GM18907 (cell line): ENCODE measurements at regions not wholly inside any gene's neighbourhood (a gene's known extent, or its start where the extent isn't known, plus 50 kb on each side); places are given as distances from the start of the nearest gene placed in this dataset.

Source experiments
- ATAC-seq: cut with Tn5 transposase; IDR thresholded peaks from one replicate; pipeline ENCODE4 v1.9.1; 2021; ENCODE audit warnings: mild to moderate bottlenecking, moderate library complexity; ENCODE audit not compliant: unreplicated experiment

DNA sequence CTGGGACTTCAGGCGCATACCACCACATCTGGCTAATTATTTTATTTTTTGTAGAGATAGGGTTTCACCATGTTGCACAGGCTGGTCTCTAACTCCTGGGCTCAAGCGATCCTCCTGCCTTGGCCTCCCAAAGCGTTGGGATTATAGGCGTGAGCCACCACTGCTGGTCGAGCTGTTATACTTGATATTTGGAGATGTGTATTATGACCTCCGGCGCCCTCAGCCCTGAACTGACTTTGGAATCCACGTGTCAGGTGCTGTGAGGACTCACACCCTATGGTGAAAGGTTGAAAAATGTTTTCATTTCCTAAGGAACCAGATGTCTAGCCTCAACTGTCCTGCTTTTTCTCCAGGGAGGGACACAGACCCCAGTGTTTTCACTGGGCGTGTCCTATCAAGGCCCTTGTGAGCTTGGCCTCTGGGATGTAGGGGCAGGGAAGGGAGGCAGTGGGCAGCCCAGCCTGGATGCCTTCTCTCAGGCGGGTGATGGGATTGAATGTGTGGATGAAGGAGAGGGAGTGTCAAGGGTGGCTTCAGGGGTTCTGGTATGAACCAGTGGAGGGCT, 56.4 kb upstream of the HAAO start:
- no peak for ATAC-seq

DNA sequence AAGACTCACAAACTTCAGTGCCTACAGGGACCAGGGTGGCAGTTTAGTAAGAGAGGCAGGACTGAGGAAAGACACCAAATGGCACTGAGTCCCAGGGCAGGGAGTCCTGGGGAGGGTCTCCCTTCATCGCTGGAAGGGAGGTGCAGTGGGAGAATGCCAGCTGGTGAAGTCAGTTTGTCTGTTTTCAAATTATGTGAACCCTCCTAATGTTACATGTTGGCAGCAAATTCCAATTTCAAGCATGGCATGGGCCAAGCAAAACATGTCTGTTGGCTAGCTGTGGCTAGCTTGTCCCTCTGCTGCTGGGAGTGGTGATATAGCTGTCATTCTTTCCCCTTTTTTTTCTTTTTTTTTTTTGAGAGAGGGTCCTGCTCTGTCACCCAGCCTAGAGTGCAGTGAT, 55.9 kb upstream of the HAAO start:
- no peak for ATAC-seq

DNA sequence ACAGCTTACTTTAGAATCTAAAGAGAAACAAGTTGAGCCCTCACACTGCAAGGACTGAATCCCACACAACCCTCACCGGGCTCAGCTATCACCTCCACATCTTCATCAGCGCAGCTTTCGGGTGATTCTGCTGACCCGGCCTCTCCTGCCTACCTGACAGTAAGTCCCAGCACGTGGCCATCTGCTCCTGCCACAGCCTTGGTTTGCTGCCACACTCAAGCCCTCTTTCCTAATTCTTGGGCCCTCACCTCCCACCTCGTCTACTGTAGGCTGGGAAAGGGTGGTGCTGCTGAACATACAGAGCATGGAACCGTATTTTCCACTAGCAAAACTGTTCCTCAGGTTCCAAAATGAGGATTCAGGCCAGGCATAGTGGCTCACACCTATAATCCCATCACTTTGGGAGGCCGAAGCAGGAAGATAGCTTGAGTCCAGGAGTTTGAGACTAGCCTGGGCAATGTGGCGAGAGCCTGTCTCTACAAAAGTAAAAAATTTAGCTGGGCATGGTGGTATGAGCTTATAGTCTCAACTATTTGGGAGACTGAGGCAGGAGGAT, 55.3 kb upstream of the HAAO start:
- ATAC-seq, result no peak

DNA sequence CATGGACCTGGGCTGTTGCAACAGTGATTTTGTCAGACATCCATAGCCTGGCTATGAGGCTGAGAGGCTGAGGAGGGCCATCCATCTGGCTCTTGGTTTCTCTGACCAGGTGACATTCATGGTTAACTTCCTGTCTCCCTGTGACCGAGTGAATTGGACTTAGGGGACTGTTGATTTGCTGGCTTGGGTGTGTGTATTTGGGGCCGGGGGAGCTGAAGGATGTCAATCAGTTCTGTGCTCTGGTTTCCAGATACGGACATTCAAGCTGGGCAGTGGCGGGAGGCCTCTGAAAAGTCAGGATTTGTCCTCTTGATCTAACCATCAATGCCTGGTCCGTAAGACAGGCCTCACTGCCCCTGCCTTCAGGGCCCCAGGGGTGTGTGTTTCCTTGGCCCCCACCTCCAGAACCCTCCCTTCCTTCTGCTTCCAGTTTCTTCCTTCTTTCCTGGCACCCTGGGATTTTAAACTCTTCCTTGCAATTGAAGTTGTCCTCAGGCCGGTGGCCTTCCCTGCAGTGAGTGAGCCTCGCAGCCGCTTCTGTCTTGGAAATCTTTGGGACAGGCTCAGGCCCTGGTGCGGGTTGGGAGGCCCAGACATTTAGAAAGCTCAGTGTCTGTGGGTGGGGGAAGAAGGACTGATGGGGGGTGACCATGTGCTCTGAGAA, 54.7 kb upstream of the HAAO start:
- no peak for ATAC-seq

DNA sequence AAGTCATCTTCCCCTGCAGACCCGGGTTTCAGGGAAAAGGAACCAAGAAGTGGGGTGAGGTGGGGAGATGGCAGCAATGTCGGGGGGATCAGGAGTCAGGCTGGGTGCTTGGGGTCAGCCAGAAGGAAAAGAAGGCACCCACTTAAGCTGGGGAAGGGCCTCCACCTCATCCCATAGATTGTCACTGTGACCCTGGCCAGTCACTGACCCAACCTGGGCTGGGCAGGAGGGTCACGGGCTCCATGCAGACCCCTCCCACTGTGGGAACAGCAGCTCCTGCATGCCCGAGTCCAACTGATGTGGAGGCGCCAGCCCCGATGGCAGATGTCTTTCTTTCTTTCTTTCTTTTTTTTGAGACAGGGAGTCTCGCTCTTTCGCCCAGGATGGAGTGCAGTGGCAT, 53.6 kb upstream of the HAAO start:
- ATAC-seq, result no peak

DNA sequence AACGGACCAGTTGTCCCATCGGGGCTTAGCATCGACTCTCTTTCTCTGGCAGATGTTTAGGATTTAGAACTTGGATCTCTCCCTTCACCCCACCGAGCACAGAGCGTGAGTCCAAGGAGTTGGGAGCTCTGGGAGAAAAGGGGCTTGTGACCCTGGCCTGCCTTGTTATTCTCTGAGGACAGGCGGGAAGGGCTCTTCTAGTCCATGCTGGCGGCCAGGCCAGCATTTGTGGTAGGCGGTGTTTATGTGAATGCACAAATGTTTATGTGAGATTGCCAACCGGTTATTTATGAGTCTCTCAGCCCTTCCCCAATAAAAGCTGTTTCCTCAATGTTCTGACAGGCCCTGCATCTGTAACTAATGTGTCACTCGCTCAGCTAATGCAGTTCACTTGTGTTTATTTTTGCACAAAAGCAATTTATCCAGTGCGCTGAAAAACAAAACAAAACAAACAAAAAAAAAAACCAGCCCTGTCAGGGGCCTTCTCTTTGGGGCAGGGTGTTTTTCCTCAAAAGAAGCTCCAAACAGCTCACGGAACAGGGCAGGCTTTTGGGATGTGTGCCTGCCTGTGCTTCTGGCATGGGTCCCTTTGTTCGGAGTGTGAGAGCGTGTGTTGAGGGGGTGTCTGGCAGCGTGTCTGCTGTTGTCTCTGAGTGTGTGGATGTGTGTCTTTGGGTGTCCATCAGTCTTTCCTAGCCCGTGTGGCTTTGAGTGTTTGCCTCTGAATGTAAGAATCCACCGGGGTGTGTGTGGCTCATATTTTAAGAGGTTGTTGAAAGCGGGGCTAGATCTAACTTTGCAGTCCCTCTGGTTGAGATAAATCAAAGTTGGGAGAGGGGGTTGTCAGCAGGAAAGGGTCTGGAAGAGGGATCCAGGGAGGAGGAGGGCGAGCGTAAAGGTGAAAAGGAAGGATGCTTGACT, 52.8 kb upstream of the HAAO start:
- ATAC-seq, result no peak

DNA sequence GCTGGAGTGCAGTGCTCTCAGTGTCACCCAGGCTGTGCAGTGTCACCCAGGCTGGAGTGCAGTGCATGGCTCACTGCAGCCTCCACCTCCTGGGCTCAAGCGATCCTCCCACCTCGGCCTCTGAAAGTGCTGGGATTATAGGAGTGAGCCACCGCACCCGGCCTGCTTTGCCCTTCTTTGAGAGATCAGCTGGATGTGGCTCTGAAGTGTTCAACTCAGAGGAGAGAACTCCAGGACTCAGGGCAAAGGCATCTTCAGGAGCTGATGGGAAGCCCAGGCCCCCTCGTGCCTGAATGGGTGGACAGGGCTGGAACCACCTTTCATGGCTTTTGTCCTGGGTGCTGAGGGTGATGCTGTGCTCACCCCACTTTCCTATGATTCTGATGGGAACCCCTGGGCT, 52.0 kb upstream of the HAAO start:
- ATAC-seq, result no peak

DNA sequence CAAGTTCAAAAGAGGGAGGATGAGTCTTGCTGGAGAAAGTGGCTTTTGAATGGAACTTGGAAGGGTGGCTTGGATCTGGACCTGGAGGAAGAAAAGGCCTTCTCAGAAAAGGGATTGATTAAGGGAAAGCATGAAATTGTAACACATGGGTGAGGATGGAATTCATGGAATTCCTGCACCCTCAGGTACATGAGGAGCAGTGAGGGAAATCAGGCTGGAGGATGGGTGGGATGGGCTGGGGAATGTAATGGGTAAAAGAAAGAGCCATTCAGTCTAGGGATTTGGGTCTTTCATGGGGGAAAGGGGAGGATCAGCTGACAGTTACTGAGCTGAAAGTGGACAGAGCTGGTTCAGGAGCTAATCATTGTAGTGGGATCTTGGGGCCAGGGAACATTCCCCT, 51.2 kb upstream of the HAAO start:
- ATAC-seq, result no peak

DNA sequence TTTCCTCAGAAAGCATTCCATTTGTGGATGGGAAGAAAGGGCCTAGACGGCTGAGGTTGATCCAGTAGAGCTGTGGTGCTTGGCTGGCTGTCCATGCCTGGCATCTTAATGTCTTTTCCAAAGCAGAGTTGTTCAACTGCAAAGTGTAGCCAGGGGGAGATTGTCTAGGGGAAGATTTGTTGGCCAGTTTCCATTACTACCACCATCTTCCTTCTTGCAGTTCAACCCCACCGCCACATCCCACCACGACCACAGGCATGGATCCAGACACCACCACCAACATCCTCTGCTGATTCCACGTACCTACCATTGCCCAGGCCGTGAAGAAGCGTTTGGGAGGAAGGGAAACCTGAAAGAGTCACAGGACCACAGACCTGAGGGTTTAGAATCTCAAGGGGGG, 50.7 kb upstream of the HAAO start:
- ATAC-seq, result no peak

DNA sequence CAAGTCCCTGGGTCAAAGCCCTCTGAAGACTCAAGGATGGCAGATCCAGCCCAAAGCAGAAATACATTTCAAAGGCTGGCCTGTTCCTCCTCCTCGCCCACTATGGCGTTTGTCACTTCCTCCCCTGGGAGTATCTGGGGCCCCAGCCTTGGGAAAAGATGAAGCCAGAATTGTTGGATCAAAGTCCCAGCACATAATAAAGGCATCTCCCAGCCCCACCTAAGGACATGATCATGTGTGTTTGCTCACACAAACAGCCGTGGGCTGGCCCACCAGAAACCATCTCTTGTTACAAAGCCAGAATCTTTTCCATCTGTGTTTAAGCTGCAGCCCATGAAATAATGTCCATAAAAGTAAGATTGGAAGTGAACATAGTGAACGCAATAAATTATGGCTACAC, 50.1 kb upstream of the HAAO start:
- ATAC-seq, result no peak
